Breast epithelium (tissue), 3 donors: ENCODE measurements at regions not wholly inside any gene's neighbourhood (a gene's known extent, or its start where the extent isn't known, plus 50 kb on each side); places are given as distances from the start of the nearest gene placed in this dataset.
"Not testable (repeated sequence)": the region's sequence is repeated elsewhere in the genome, so short reads cannot be mapped to it uniquely, and the experiment has no call there.

ENCODE experiments used
- CTCF ChIP-seq, 3 donors: fragments of 450-650 bp; IDR thresholded peaks; one replicate each; pipeline ENCODE4 v1.5.1; 2016 to 2017; ENCODE audit warnings: antibody characterized with exemption in 3 of 3, mild to moderate bottlenecking in 3 of 3, moderate library complexity in 3 of 3
- POLR2A ChIP-seq: fragments of 450-650 bp; IDR thresholded peaks from one replicate; pipeline ENCODE4 v1.6.1; 2016; ENCODE audit warnings: antibody characterized with exemption, mild to moderate bottlenecking, moderate library complexity
- POLR2AphosphoS5 ChIP-seq, 3 donors: sonication (generic); formaldehyde crosslinking; IDR thresholded peaks; one replicate each; pipeline ENCODE4 v1.6.1; 2017; ENCODE audit warnings: antibody characterized with exemption in 3 of 3

GRCh38 chr5:34245032-34245394 lies 202.0 kb upstream of the C1QTNF3 start:
- TF ChIP-seq CTCF (IDR thresholded peaks at IDR 0.05); POLR2AphosphoS5 (IDR thresholded peaks at IDR 0.05); POLR2A: not testable (repeated sequence)
